GM18520 (cell line): ENCODE measurements at regions not wholly inside any gene's neighbourhood (a gene's known extent, or its start where the extent isn't known, plus 50 kb on each side); places are given as distances from the start of the nearest gene placed in this dataset.
A peak's percentile ranks its signal among the peaks of the same experiment; 100 is the strongest.
"Not testable (repeated sequence)": the region's sequence is repeated elsewhere in the genome, so short reads cannot be mapped to it uniquely, and the experiment has no call there.

ENCODE experiments used
- ATAC-seq: cut with Tn5 transposase; IDR thresholded peaks from one replicate; pipeline ENCODE4 v1.9.1; 2021; ENCODE audit not compliant: unreplicated experiment

DNA sequence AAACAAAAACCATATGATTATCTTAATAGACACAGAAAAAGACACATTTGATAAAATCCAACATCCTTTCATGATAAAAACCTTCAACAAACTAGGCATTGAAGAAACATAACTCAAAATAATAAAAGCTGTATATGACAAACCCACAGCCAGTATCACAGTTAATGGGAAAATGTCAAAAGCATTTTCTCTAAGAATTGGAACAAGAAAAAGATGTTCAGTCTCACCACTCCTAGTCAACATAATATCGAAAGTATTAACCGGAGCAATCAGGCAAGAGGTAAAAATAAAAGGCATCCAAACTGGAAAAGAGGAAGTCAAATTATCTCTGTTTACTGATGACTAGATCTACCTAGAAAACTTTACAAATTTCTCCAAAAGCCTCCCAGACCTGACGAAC lies 684.2 kb upstream of the SPRY2 start:
- ATAC-seq = no peak

DNA sequence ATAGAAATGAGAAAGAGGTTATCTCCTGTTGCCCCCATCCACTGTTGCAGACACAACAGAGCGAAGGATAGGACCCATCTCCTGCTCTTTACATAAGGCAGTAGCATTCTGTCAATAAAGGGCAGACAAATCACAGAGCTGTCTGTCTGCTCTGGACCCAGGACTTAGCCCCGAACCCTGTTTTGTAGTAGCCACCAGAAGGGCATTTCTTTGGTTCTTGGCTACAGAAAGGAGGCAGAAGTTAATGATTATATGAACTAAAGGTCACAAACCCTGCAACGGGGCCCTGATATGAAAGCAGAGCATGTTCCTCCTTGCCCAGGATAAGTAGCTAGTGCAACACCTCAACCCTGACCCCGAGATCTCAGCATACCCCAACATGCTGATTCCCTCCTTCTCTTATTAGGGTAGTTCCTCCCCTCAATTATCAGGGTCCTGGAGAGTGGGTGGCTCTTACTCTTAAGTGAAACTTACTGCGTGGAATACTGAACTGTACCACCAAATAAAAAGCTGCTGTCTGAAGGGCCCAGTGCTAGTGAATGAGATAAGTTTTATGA lies 680.4 kb upstream of the SPRY2 start:
- ATAC-seq = no peak

DNA sequence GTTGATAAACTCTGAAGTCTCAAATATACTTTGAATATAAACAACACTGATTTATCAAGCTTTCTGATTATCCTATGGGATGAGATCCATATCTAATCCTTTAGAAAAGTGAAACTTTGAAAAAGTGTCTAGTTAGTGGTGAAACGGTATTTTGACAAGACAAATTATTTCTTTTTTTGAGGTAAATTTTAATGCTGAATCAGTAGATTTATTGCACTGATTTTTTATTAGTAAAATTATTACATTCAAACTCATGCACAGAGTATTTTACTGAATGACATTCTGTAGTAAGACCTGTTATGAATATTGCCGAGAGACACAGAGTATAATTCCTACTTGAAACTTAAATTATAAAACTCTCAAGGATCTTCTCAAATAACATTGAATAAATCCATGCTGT lies 679.1 kb upstream of the SPRY2 start:
- ATAC-seq = no peak

DNA sequence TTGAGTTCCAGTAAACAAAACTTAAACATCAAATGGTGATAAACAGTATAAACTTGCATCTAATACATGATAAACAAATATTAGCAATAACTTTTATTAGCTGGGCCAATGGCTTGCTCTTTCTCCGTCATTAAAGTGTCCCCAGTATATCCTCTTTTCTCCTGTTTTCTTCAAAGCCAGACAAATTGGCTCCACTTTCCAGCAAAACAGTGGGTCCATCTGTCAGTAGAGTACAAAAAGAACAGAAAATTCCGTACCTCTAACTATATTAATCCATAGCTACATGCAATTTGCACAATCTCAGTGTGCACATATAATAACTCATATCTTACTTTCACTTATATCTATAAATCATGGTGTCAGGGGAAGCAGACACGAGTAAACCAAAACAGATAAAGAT lies 678.0 kb upstream of the SPRY2 start:
- ATAC-seq = no peak

DNA sequence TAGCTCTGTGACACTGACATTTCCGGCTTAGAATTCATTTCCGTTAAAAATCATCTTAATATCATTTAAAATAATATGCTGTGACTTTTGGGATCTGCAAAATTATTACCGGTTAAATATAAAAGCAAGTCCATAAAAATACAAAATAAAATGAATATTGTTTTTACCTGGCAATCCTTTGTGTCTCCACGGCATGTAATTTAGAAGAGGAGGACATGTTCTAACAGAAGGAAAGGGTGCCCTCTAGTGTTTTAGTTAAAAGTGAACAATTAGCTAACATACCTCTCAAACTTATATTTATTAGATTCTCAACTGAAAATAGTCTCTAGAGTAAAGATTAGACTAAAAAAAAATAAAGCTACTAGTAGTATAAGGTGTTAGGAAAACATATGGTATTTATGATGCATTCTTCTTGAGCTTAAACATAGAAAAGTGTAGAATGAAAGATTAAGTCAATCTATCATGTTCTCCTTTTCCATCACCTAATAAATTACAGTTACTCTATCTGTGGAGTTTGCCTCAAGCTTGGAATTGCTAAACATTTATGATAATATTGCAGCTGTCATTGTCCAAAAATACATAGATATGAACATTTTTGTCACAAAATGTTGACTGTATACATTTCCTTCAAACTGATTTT lies 676.7 kb upstream of the SPRY2 start:
- no peak for ATAC-seq

DNA sequence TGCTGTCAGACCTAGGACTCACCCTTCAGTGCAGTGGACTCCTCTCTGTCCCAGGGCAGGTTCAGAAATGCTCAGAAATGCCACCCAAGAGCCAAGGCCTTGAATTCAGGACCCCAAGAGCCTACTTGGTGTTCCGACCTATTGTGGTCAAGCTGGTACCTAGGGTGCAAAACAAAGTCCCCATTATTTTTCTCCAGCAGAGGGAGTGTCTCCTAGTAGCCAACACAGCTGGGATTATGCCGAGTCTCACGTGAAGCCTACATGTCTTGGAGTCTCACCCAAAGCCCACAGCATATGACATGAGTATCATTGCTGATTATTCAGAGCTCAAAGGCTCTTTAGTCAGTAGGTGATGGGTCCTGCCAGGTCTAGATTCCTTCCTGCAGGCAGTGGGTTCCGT lies 671.1 kb upstream of the SPRY2 start:
- ATAC-seq = no peak

DNA sequence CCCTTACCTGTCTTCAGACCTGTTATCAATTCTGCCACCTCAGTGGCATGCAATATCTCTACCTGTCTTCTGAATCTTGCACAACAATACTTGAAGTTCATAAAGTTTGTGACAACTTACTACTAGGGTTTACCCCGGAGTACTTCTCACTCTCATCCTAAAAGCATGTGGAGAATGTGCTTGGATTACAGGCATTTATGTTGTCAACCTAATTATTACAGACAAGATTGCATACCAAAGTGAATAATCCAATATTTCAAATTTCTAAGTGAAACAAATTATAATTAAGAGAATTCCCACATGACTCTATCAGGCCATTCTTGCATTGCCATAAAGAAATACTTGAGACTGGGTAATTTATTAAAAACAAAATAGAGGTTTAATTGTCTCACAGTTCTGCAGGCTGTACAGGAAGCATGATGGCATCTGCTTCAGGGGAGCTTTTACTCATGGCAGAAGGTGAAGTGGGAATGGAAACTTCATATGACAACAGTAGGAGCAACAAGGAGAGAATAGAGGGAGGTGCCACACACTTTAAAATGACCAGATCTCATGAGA lies 661.0 kb upstream of the SPRY2 start:
- no peak for ATAC-seq

DNA sequence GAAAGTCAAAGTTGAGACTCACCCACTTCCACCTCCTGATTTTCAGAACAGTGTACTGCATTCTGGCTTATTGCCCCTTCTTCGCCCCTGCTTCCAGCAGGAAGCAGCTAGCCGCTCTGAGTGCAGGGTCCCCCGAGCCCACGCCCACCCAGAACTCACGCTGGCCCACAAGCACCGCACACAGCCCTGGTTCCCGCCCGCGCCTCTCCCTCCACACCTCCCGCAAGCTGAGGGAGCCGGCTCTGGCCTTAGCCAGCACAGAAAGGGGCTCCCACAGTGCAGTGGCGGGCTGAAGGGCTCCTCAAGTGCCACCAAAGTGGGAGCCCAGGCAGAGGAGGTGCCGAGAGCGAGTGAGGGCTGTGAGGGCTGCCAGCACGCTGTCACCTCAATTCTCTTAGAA lies 657.7 kb upstream of the SPRY2 start:
- not testable (repeated sequence) for ATAC-seq

DNA sequence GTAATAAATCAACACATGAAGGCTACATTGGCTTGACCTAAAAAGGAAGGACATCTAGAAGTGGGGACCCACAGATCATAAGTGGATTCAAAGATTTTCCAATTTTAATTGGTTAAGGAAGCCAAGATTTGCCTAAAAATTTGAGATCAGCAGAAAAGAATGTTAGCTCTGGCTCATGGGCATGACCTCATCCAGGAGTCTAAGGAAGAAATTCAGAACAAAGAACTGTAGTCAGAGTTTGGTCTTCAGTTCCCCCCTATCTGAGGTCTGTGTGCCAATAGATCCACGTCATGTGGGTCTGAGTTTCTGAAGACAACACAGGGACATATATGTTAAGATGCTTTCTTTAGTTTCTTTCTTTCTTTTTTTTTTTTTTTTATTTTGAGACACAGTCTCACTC lies 648.8 kb upstream of the SPRY2 start:
- no peak for ATAC-seq

DNA sequence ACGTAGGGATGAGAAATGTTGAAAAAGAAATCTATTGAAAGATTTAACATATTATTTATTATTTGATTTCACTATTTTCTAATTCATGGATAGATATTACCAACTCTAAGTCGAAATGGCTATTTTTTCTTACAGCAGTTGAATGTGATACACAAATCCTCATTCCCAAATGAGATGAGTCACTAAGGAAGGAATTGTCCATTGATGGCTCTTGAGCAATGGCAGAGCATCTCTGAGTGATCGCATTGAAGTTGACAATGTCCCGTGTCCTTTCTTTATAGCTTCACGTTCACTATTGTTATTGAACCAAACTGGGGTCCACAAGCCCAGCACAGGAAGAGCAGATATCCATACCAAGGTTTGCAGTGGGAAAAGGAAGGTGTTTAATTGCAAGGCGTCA lies 648.3 kb upstream of the SPRY2 start:
- no peak for ATAC-seq

DNA sequence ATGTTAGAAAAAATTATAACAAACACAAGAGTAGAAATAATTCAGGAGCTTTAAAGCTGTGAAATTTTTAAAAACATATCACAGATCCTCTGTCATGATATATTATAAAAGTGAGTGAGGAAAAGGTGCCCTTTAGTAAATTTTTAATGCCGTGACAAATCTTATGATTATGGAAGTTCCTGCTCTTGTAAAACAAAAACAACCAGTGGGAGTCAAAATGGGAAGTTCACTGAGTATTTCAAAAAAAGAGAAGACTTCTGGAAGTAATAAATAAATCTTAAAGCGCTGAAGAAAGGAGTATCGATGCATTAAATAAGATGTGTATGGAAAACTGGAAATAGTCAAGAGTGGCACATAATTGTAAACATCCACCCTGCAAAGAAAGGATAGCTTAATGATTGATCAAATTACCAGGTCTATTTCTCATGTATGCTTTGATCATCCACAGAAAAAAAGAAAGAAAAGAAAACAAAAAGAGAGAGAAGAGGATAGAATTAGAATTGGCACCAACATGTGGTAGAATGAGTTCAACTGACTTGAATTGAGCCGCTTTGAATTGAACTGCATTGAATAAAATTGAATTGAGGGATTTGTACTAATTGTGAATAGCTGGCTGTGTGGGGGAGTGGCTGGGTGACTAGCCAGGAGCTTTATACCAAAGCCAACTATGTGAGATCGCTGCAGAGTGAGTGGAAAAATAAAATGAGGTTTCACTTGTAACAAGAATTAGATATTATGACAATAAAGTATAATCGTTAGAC lies 647.6 kb upstream of the SPRY2 start:
- ATAC-seq = no peak

DNA sequence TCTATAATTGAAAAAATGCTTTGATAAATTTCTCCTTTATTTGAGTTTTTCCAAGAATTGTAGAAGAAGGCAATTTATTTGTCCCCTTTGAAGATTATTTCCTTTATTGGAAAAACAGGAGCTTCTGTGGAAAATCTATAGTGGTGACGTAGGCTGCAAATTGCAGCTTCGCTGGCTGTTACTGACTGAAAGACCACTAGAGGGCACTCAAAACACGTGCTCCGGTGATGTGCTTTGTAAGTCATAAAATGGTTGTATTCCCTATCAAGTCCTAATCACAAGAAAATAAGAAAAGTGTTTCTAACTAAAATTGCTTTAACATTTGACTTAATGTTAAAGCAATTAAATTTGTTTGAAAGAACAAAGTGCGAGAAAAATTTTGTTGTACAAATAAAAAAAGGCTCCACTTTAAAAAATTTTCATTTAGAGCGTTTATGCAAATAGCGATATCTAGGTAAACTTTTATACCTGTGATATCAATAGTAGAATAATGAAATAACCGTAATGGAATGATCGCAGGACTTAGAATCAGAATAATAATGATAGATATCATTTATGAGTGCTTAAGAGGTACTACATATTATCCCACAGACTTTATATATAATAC lies 638.2 kb upstream of the SPRY2 start:
- peak; percentile 92 for ATAC-seq

DNA sequence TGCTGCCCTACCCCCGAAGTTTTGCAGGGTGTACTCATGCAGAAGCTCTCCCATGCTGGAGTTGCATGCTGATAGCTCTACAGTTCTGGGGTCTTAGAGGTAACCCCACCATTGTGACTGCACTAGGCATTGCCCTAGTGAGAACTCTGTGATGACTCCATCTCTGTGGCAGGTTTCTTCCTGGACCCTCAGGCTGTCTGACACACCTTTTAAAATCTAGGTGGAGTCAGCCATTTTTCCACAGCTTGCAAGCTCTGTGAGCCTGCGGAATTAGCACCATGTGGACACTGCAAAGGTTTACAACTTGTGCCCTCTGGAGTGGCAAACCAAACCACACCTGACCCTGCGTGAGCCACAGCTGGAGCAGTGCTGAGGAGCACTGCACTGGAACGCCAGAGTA lies 636.2 kb upstream of the SPRY2 start:
- no peak for ATAC-seq

DNA sequence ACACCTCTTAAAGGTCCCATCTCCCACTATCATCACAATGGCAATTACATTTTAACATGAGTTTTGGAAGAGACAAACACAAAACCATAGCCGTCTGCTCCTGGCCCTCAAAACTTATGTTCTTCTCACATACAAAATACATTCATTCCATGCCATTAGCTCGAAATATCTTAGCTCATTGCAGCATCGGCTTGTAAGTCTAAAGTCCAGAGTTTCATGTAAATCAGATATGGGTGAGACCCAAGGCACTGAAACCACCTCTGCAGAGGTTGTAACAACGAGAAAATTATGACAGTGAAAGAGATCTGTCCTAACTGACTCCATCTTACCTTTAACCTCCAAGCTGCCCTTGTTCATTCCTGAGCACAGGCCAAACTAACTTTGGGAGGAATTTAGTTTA lies 635.0 kb upstream of the SPRY2 start:
- no peak for ATAC-seq

DNA sequence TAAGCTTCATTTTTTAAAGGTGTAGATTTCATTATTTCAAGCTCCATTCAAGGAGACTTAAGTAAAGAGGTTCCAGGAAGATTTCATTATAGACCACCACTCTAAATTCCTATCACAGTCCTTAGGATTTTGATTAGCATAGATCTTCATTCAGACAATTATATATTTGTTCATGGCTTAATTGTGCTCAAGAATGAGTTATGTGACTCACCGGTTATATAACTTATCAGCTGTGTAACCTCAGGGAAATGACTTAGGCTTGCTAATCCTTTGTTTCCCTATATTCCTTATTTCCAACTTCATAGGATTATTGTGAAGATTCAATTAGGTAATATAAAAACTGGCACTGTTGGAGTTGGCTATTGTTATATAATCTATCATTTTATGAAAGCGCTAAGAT lies 632.8 kb upstream of the SPRY2 start:
- no peak for ATAC-seq

DNA sequence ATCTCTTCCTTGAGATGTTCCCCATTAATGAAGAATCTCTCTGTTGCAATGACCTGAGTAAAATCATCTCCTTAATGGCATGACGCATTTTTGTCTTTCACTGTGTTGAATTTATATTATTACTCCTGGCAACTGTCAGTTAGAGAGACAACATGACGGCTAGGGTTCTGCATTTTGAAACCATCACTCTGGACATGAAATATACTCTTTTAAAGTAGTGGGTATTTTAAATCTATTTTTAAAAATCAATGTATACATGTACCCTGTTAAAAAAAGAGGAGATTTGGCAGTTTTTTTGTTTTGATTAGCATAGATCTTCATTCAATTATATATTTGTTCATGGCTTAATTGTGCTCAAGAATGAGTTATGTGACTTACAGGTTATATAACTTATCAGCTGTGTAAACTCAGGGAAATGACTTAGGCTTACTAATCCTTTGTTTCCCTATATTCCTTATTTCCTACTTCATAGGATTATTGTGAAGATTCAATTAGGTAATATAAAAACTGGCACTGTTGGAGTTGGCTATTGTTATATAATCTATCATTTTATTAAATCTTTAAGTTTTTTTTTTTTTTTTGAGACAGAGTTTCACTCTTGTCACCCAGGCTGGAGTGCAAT lies 632.0 kb upstream of the SPRY2 start:
- ATAC-seq = no peak

DNA sequence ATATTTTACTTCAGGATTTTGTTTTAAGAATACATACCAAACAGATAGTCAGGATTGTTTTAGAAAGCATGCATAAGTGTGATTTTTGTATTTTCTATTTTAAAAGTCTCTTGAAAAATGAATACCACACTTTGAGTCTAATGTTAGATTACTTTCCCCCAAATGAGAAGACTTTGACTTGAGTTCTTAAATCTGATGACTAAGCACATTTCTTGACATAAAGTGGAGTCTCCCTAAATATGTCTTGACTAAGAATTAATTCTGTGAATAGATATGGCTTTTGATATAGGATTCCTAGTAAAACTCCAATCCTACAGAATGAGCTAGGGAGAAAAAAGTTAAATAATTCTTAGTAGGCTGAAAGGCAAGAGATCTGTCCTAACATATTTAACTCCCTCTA lies 624.2 kb upstream of the SPRY2 start:
- ATAC-seq = no peak

DNA sequence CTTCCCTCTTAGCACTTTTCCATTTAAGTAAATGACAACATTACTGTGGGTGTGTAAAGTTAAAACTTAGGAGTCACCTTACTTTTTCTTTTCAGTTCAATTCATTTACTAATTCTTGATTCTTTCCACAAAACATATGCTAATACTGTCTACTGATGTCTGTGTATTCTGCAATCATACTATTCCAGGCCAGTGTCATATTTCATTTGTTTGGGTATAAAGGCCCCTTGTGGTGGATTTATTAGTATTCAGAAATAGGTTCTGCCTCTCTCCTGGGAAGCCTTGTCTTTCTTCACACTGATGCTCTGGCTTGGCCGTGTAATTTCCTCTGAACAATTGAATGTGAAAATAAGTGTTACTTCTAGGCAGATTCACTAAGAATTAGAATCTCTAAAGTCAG lies 621.9 kb upstream of the SPRY2 start:
- ATAC-seq = no peak

DNA sequence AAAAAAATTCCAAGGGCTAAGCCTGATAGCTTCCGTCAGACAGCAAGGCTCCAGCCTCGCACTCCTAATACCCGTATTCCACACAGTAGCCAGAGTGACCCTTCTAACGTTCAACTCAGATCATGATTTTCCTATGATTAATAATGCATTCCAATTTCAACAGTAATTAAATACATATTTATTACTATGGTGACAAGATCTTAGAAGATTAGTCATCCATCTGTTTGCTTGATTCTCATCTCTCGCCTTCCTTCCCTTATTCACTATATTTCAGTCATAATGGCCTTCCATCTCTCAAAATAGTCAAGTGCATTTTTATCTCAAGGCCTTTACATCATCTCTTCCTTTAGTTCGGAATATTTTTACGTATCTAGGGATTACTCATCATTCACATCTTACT lies 621.2 kb upstream of the SPRY2 start:
- ATAC-seq = no peak

DNA sequence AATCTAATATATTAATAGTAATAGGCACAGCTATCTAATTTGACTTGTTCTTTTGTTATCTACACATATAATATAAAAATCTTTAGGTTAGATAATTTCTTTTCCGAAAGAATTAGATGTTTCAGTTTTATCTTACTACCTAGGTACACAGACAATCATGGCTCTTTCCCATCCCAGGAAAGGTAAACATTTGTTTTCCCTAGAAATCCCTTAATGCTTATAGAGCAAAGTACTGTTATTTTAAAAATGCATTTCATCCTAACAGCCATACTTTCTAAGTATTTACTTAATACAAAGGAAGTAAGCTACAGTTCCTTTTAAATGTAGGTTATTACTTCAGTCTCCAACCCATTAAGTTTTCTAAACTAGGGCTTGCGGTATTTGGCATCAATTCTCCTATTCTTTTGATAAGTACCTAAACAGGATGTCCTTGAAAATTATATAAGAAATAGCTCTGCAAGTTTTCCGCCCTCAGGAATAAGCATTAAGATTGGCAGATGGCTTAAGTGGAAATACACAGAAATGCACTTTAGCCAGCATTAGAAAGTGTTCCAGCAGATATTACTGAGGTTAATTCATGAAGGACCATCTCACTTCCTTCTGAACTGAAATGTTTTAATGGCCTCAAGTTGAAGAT lies 616.2 kb upstream of the SPRY2 start:
- no peak for ATAC-seq

DNA sequence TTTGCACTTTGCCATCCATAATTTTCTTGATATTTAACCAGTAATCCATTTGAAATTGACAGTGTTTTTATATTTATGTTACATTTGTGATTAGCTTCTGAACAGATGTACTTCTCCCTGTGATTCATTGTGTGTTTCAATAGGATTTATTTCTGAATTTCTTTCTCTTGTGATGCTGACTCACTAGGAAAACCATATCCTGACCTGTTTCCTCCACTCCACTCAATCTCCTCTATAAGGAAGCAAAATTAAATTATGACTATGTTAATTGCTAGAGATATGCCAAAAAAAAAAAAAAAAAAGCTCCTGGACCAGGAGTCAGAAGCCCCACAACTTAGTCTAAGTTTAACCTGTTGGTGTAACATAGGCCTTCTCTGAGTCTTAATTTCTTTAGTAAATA lies 614.6 kb upstream of the SPRY2 start:
- ATAC-seq = no peak
